ENCODE measurements at regions not wholly inside any gene's neighbourhood (a gene's known extent, or its start where the extent isn't known, plus 50 kb on each side); places are given as distances from the start of the nearest gene placed in this dataset.

DNA sequence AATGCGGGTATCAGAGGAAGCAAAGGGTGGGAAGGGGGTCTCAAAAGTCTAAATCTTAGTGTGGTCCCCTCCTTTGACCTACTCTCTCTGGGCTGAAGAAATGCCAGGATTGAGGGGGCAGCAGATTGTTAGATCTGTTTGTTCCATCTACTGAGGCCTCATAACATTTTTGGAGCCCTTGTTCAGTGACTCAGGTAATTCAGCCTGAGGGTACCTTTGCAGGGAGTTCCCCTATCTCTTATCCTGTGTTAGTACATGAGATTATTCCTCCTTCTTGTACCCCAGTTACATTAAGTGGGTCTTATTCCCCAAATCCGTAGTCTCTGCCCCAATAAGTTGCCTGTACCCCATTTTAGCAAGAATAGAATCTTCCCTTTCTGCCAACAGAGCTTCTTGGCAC is 79.0 kb downstream of the RTL9 start:
- TF ChIP-seq CTCF (IDR thresholded peaks at IDR 0.05; ENCODE audit: insufficient read depth, low read length) (no peak), GABPA (IDR thresholded peaks at IDR 0.05; ENCODE audit: low read depth) (no peak)
- TF ChIP-seq, protein P1, sequence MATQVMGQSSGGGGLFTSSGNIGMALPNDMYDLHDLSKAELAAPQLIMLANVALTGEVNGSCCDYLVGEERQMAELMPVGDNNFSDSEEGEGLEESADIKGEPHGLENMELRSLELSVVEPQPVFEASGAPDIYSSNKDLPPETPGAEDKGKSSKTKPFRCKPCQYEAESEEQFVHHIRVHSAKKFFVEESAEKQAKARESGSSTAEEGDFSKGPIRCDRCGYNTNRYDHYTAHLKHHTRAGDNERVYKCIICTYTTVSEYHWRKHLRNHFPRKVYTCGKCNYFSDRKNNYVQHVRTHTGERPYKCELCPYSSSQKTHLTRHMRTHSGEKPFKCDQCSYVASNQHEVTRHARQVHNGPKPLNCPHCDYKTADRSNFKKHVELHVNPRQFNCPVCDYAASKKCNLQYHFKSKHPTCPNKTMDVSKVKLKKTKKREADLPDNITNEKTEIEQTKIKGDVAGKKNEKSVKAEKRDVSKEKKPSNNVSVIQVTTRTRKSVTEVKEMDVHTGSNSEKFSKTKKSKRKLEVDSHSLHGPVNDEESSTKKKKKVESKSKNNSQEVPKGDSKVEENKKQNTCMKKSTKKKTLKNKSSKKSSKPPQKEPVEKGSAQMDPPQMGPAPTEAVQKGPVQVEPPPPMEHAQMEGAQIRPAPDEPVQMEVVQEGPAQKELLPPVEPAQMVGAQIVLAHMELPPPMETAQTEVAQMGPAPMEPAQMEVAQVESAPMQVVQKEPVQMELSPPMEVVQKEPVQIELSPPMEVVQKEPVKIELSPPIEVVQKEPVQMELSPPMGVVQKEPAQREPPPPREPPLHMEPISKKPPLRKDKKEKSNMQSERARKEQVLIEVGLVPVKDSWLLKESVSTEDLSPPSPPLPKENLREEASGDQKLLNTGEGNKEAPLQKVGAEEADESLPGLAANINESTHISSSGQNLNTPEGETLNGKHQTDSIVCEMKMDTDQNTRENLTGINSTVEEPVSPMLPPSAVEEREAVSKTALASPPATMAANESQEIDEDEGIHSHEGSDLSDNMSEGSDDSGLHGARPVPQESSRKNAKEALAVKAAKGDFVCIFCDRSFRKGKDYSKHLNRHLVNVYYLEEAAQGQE (IDR thresholded peaks at IDR 0.05; ENCODE audit: insufficient replicate concordance, low read depth), result no peak
